ENCODE measurements at regions not wholly inside any gene's neighbourhood (a gene's known extent, or its start where the extent isn't known, plus 50 kb on each side); places are given as distances from the start of the nearest gene placed in this dataset.

DNA sequence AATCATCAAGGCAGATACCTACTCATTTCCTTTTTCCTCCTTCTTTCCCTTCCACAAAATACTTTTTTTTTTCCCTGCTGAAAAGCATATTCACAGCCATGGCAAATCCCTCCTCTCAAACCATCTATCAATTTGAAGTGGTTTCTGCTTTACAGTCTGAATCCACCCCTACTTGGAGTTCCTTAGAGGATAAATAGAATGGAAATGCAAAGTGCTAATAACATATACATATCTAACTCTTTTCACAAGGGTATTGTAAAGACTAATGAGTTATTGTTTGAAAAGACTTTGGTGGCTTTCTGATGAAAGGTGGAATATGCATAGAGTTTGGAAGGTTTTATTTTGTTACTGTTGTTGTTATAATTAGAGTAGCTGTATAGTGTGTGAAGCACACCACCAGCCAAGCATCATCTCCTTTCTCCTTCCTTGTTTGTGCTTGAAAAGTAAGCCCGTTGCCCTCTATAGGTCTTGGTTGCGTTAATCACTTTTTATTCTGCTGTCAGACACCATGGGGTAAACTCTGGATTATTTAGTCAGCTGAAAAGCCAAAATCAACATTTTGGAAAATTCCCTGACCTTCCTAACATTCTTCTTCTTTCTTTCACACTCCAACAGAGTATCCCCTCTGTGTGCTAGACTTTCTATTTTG, 2126.9 kb upstream of the CELF4 start:
- DNase-seq: no peak

DNA sequence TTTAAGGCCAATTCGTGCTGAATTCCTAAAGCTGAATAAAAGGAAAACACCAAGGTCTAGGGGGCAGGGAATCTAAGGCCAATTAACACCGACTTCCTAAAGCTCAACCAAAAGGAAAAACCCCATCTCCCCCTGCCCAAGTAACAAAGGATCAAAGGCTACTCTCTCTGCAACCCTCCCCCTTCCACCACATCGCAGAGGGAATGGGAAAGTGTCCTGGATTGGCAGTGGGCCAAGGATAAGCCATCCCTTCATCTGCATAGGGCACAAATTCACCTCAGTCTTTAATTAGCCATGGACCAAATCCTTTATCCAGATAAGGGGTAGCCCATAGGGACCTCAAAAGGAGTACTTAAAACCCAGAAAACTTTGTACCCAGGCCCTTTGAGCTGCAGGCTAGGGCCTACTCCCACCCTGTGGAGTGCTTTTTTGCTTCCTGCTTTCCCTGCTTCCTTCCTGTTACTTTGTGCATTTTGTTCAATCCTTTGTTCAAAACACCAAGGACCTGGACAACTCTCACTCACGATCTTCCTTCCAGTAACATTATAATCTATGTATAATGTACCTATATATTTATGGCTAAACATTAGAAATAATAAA, 2119.8 kb upstream of the CELF4 start:
- DNase-seq: peak; percentile 9

DNA sequence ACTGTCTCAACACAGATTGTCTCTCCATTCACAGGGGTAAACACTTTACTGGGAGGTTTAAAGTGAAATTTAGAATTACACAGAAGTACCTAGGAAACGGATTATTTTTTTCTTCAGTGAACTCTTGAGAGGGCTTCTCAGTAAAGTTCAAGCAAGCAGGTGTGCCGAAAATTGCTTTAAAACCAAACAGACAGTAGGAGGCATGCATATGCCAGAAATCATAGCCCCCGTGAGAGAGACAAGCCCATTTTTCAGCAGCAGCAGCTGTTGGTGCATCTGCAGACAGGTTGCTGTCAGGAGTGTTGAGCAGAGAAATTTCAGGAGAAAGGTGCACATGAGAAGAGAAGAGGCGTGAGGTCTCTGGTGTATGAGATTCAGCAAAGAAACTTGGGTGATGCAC, 2115.5 kb upstream of the CELF4 start:
- DNase-seq: peak; percentile 82

DNA sequence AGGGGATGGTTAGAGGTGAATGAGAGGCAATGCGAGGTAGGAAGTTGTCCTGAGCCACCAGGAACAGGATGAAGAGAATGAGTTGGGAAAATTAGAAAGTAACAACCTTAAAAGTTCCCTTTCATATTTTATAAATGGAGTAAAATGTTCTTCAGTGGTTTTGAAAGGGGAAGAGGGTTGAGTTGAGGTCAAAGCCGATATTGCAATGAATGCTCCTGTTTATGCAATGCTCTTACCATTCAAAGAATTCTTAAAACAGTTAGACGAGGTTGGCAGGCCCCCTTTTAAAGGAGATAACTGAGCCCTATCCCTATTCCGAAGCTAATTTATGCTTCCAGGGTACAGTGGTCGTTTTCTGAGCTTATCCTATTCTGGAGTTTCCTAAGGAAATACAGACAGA, 2110.3 kb upstream of the CELF4 start:
- DNase-seq: no peak

GRCh38 chr18:39675368-39675767, 2109.8 kb upstream of the CELF4 start:
- no peak for DNase-seq

DNA sequence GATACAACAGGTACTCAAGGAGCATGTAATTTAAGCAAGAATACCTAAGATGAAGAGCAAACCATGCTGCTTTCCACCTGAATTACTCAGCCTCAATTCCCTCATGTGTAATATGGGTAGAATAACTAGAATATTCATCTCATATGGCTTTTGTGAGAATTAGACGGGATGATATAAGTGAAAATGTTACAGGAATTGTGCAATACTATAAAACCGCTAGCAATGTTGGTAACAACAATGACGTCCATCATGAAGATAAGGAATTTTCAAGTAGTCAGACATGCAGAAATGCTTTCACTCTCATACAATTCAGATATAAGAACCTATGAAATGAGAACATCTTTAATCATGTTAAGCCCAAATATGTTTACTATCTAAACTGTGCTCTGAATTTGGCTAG, 2106.6 kb upstream of the CELF4 start:
- no peak for DNase-seq

- no peak for DNase-seq
Measured at GRCh38 chr18:39667905-39668304, 2102.3 kb upstream of the CELF4 start.

GRCh38 chr18:39666541-39666940, 2100.9 kb upstream of the CELF4 start:
- no peak for DNase-seq

DNA sequence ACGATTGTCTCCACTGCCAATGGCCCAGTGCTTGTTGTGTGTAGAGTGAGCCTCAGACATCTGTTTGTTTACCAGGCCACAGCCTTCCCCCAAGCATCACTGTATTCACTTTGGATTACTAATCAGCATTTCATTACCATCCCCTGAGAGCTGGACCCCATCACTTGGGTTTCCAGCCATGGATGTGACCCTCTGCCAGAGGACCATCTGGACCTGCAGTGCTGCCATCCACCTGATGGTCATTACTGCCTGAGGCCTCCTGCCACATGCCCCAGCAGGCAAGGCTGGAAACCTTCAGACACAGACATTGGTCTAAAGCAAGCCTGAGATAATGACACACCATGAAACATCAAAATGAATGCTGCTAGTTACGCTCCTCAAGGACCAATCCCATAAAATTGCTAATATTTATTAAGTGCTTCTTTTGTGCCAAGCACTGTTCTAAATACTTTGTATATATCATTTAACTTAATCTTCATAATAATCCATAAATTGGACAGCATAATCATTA, 2096.3 kb upstream of the CELF4 start:
- peak; percentile 22 for DNase-seq

DNA sequence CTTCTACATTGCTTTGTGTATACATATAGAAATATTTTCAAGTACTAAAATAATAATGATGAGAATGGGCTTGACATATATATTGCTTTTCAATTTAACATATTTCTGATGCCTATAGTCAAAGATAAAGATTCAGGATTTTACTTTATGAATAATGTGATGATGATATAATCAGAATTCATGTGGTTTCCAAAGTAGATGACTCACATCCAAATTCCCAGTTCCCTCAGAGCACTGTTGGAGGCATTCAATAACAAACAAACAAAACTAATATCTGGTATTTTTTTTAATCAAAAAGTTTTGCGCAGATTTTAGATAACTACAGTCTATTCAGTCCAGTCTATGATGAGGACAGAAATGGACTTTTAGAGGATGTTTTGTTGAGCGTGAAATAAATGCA, 2094.5 kb upstream of the CELF4 start:
- no peak for DNase-seq

- DNase-seq: no peak
Measured at GRCh38 chr18:39655341-39655740, 2089.7 kb upstream of the CELF4 start.

GRCh38 chr18:39653221-39653620, 2087.6 kb upstream of the CELF4 start:
- no peak for DNase-seq

DNA sequence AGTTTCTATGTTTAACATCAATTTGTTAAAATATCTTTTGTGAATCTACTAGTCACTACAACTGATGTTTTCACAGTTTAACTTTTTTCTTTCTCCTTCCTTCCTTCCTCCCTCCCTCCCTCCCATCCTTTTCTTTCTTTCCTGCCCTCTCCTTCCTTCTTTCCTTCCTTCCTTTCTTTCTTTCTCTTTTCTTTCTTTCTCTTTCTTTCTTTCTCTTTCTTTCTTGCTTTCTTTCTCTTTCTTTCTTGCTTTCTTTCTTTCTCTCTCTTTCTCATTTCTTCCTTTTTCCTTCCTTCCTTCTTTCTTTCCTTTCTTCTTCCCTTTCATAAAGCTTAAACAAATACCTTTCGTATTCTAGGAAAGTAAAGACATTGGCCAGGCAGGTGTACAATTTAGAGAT, 2083.0 kb upstream of the CELF4 start:
- no peak for DNase-seq

- DNase-seq: peak; percentile 70
Measured at GRCh38 chr18:39647627-39648534, 2082.3 kb upstream of the CELF4 start.

DNA sequence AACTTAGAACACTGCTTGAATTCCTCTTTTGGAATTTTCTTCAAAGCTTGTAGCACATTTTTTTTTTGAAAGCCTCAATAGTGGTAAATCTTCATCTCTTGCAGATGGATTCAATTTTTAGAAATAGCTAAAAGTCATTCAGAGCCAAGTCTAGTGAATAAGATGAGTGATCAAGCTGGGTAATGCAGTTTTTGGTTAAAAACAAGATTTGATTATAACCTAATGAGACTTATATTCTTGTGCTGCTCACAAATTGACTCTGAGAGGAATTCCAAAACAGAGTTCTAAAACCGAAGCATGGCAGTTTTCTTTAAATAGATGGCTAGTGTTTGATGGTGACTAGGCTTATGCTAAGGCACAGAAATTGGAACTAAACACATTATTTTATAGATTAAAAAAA, 2072.6 kb upstream of the CELF4 start:
- no peak for DNase-seq

DNA sequence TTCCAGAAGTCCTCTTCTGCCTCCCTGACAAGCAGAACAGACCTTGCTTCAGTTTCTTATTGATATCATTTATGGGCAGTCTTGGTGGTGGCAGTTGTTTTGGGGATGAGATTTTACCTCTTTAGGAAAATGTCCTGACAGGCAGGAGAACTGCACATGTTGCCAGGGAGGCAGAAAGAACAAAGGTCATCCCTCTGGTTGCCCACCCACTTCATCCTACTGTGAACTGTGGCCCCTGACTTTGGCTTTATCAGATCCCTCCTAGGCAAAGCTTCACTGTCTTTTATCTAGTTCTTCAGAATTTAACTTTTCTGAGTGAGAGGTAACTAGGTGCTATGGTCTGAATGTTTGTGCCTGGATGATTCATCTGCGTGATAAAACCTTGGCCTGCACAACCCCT, 2071.3 kb upstream of the CELF4 start:
- DNase-seq: no peak

- peak; percentile 41 for DNase-seq
Measured at GRCh38 chr18:39635966-39636365, 2070.4 kb upstream of the CELF4 start.

DNA sequence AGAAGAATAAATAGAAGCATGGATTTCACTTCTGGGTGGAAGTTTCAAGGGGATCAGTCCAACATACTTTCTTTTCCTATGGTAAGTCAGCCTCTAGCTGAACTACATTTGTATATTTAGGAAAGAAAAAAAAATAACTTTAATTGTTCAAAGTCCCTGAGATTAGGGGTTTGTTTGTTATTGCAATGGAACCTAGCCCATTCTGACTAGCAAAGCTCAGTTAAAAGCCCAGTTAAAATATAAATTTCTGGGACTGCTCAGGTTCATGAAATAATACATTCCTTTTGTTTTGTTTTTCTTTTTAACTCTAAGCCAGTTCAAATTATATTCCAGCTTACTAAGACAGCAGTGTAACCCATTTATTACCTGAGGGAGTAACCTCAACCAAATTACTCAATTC, 2069.6 kb upstream of the CELF4 start:
- no peak for DNase-seq

DNA sequence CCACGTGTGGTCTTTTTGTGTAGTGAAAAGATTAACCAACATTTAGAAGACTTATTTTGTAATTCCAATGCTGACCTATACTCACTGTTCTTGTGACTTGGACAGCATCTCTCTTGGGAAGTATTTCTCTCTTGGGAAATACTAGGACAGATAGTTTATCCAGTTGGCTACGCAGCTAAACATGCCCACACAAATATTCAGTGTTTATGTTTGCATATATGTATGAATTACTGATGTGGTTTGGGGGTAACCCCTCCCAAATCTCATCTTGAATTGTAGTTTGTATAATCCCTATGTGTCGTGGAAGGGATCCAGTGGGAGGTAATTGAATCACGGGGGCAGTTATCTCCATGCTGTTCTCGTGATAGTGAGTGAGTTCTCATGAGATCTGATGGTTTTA, 2062.3 kb upstream of the CELF4 start:
- DNase-seq: no peak

- DNase-seq: no peak
Measured at GRCh38 chr18:39624961-39625360, 2059.4 kb upstream of the CELF4 start.

DNA sequence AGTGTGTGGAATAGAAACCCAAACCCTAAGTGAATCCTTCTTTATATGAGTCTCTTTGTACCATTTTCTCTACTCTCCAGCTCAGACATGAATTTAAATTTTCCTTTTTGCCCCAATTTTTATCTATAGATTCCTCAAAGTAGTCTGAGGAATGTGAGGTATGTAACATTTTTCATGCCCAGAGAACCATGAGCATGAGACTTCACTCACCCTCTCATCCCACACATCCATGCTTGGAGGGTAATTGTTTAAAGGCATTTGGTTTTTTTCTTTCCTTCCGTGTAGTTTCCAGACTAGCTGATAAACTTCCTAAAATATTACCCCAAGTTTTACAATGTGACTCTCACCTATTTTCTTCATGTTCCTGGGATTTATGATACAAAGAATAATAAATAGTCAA, 2056.8 kb upstream of the CELF4 start:
- DNase-seq: no peak

- no peak for DNase-seq
Measured at GRCh38 chr18:39620551-39621168, 2055.1 kb upstream of the CELF4 start.

DNA sequence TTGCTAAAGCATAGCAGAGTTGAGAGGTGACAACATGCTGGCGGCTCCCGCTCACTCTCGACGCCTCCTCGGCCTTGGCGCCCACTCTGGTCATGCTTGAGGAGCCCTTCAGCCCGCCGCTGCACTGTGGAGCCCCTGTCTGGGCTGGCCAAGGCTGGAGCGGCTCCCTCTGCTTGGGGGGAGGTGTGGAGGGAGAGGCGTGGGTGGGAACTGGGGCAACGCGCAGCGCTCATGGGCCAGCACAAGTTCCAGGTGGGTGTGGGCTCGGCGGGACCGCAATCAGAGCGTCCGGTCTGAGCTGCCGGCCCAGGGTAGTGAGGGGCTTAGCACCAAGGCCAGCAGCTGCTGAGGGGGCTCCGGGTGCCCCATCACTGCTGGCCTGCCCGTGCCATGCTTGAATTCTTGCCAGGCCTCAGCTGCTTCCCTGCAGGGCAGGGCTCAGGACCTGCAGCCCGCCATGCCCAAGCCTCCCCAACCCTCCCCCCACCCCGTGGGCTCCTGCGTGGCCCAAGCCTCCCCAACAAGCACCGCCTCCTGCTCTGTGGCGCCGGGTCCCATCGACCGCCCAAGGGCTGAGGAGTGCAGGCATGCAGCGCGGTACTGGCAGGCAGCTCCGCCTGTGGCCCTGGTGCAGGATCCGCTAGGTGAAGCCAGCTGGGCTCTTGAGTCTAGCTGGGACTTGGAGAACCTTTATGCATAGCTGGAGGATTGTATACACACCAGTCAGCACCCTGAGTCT, 2052.8 kb upstream of the CELF4 start:
- DNase-seq: no peak

Data from NCI-H146 (cell line).